Neural cell (in vitro differentiated cells): ENCODE measurements at regions not wholly inside any gene's neighbourhood (a gene's known extent, or its start where the extent isn't known, plus 50 kb on each side); places are given as distances from the start of the nearest gene placed in this dataset.

ENCODE experiments used
- H2AFZ ChIP-seq: fragments of 200-600, 300-800 bp; sonication (generic), shearing (Covaris generic); 2 replicates; pipeline ENCODE4 v1.6.0; 2014; ENCODE audit warnings: low read depth, mild to moderate bottlenecking, antibody characterized with exemption, low read length, moderate library complexity
- H3F3A ChIP-seq: fragments of 200-600 bp; shearing (Covaris generic); 2 replicates; pipeline ENCODE4 v1.6.1; 2016; ENCODE audit warnings: mild to moderate bottlenecking, moderate library complexity, mixed read lengths, antibody characterized with exemption, low read length; ENCODE audit not compliant: insufficient read depth, poor library complexity, severe bottlenecking
- H3K27ac ChIP-seq: fragments of 200-600, 300-800 bp; sonication (generic), shearing (Covaris generic); 2 replicates; pipeline ENCODE4 v1.5.1; 2014; ENCODE audit warnings: mild to moderate bottlenecking, low read length, moderate library complexity
- H3K27me3 ChIP-seq: fragments of 300-800, 200-600 bp; sonication (generic), shearing (Covaris generic); 2 replicates; pipeline ENCODE4 v1.6.0; 2014; ENCODE audit warnings: mild to moderate bottlenecking, low read depth, low read length, moderate library complexity; ENCODE audit not compliant: insufficient read depth
- H3K36me3 ChIP-seq: fragments of 300-800, 200-600 bp; sonication (generic), shearing (Covaris generic); 2 replicates; pipeline ENCODE4 v1.5.1; 2014; ENCODE audit warnings: mild to moderate bottlenecking, antibody characterized with exemption, low read length, moderate library complexity; ENCODE audit not compliant: insufficient read depth
- H3K4me2 ChIP-seq: fragments of 300-800, 200-600 bp; sonication (generic), shearing (Covaris generic); 2 replicates; pipeline ENCODE4 v1.6.0; 2014; ENCODE audit warnings: mild to moderate bottlenecking, low read length
- H3K4me3 ChIP-seq: fragments of 300-800, 200-600 bp; sonication (generic), shearing (Covaris generic); 2 replicates; pipeline ENCODE4 v1.5.1; 2014; ENCODE audit warnings: mild to moderate bottlenecking, low read length, moderate library complexity
- H3K79me2 ChIP-seq: fragments of 200-600 bp; shearing (Covaris generic); replicated peaks from 2 replicates; pipeline ENCODE4 v1.6.0; 2014; ENCODE audit warnings: mild to moderate bottlenecking, low read length, moderate library complexity; ENCODE audit not compliant: insufficient read depth
- H3K9ac ChIP-seq: fragments of 300-800, 200-600 bp; sonication (generic), shearing (Covaris generic); 2 replicates; pipeline ENCODE4 v1.6.1; 2016; ENCODE audit warnings: mild to moderate bottlenecking, low read length, mixed read lengths
- H3K9me2 ChIP-seq: fragments of 200-600 bp; shearing (Covaris generic); 2 replicates; pipeline ENCODE4 v1.6.1; 2016; ENCODE audit warnings: mild to moderate bottlenecking, low read length, mixed read lengths; ENCODE audit not compliant: insufficient read depth
- H3K9me3 ChIP-seq: fragments of 200-600, 300-800 bp; sonication (generic), shearing (Covaris generic); 2 replicates; pipeline ENCODE4 v1.6.1; 2016; ENCODE audit warnings: mild to moderate bottlenecking, mixed run types, low read length, moderate library complexity, mixed read lengths
- H4K20me1 ChIP-seq: fragments of 200-600 bp; shearing (Covaris generic); 2 replicates; pipeline ENCODE4 v1.6.1; 2016; ENCODE audit warnings: mild to moderate bottlenecking, mixed run types; ENCODE audit not compliant: insufficient read depth
- EP300 ChIP-seq: fragments of 450-650 bp; conservative IDR thresholded peaks from 2 replicates; pipeline ENCODE4 v1.6.1; 2014; ENCODE audit warnings: antibody characterized with exemption, mild to moderate bottlenecking, moderate library complexity; ENCODE audit not compliant: poor library complexity, severe bottlenecking
- EZH2 ChIP-seq: fragments of 200-600, 300-800 bp; shearing (Covaris generic), sonication (generic); IDR thresholded peaks from 2 replicates; pipeline ENCODE4 v1.6.1; 2014; ENCODE audit warnings: antibody characterized with exemption, low read length, borderline replicate concordance, mild to moderate bottlenecking; ENCODE audit not compliant: insufficient read depth, poor library complexity, severe bottlenecking
- MXI1 ChIP-seq: fragments of 450-650 bp; conservative IDR thresholded peaks from 2 replicates; pipeline ENCODE4 v1.6.1; 2014; ENCODE audit warnings: antibody characterized with exemption, mild to moderate bottlenecking; ENCODE audit not compliant: poor library complexity, severe bottlenecking
- POLR2AphosphoS5 ChIP-seq: IDR thresholded peaks from 2 replicates; pipeline ENCODE4 v1.6.1; 2012
- RAD21 ChIP-seq: fragments of 450-650 bp; conservative IDR thresholded peaks from 2 replicates; pipeline ENCODE4 v1.6.1; 2014; ENCODE audit warnings: antibody characterized with exemption, mild to moderate bottlenecking, moderate library complexity
- SMC3 ChIP-seq: fragments of 450-650 bp; conservative IDR thresholded peaks from 2 replicates; pipeline ENCODE4 v1.6.1; 2014; ENCODE audit warnings: antibody characterized with exemption, mild to moderate bottlenecking, moderate library complexity; ENCODE audit not compliant: poor library complexity
- TAF1 ChIP-seq: IDR thresholded peaks from 2 replicates; pipeline ENCODE4 v1.6.1; 2012; ENCODE audit warnings: low read depth
- TF ChIP-seq, protein P1 (sequence below): fragments of 450-650 bp; IDR thresholded peaks from 2 replicates; pipeline ENCODE4 v1.5.1; 2014; ENCODE audit warnings: antibody characterized with exemption, mild to moderate bottlenecking, moderate library complexity; ENCODE audit not compliant: poor library complexity, severe bottlenecking
- TF ChIP-seq, protein P2 (sequence below): IDR thresholded peaks from 2 replicates; pipeline ENCODE4 v1.6.1; 2012; ENCODE audit warnings: borderline replicate concordance

DNA sequence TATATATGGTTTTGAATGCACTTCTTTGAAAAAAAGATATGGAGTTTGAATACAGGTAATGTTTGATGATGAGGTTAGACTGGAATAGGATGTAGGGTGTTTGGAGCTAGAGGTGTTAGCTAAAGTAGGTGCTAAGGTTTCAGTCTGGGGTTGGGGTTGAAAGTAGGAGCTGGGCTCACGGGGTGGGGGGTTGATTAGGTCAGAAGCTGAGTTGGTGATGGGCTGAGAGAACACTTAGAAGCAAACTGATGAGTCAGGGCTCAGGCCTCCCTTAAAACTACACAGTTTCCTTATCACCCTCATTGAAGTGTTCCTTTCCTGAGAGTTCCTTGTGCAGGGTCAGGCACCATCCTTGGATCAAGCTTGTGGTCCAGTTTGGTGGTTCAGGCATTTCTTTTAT is 308.8 kb upstream of the ADAMTS16 start:
- Histone ChIP-seq H3K27ac (no peak overlapping the region), H3K36me3 (no peaks in the 10 kb centered on the region), H3K27me3 (no peaks in the 10 kb centered on the region), H3K4me2 (no peak overlapping the region), H3K9ac (no peak overlapping the region), H4K20me1 (no peaks in the 10 kb centered on the region), H3K4me3 (no peak overlapping the region), H3K9me2 (no peaks in the 10 kb centered on the region), H2AFZ (no peak overlapping the region), H3K9me3 (no peaks in the 10 kb centered on the region), H3K79me2 (no peaks in the 10 kb centered on the region), H3F3A (no peaks in the 10 kb centered on the region)
- TF ChIP-seq MXI1: no peak
- TF ChIP-seq, protein P1, sequence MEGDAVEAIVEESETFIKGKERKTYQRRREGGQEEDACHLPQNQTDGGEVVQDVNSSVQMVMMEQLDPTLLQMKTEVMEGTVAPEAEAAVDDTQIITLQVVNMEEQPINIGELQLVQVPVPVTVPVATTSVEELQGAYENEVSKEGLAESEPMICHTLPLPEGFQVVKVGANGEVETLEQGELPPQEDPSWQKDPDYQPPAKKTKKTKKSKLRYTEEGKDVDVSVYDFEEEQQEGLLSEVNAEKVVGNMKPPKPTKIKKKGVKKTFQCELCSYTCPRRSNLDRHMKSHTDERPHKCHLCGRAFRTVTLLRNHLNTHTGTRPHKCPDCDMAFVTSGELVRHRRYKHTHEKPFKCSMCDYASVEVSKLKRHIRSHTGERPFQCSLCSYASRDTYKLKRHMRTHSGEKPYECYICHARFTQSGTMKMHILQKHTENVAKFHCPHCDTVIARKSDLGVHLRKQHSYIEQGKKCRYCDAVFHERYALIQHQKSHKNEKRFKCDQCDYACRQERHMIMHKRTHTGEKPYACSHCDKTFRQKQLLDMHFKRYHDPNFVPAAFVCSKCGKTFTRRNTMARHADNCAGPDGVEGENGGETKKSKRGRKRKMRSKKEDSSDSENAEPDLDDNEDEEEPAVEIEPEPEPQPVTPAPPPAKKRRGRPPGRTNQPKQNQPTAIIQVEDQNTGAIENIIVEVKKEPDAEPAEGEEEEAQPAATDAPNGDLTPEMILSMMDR: no peak
- no peak for TF ChIP-seq TAF1
- TF ChIP-seq, protein P2, sequence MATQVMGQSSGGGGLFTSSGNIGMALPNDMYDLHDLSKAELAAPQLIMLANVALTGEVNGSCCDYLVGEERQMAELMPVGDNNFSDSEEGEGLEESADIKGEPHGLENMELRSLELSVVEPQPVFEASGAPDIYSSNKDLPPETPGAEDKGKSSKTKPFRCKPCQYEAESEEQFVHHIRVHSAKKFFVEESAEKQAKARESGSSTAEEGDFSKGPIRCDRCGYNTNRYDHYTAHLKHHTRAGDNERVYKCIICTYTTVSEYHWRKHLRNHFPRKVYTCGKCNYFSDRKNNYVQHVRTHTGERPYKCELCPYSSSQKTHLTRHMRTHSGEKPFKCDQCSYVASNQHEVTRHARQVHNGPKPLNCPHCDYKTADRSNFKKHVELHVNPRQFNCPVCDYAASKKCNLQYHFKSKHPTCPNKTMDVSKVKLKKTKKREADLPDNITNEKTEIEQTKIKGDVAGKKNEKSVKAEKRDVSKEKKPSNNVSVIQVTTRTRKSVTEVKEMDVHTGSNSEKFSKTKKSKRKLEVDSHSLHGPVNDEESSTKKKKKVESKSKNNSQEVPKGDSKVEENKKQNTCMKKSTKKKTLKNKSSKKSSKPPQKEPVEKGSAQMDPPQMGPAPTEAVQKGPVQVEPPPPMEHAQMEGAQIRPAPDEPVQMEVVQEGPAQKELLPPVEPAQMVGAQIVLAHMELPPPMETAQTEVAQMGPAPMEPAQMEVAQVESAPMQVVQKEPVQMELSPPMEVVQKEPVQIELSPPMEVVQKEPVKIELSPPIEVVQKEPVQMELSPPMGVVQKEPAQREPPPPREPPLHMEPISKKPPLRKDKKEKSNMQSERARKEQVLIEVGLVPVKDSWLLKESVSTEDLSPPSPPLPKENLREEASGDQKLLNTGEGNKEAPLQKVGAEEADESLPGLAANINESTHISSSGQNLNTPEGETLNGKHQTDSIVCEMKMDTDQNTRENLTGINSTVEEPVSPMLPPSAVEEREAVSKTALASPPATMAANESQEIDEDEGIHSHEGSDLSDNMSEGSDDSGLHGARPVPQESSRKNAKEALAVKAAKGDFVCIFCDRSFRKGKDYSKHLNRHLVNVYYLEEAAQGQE: no peak
- no peak for TF ChIP-seq POLR2AphosphoS5
- TF ChIP-seq RAD21: no peak
- TF ChIP-seq EP300: no peak
- no peak for TF ChIP-seq SMC3
- TF ChIP-seq EZH2: no peak

DNA sequence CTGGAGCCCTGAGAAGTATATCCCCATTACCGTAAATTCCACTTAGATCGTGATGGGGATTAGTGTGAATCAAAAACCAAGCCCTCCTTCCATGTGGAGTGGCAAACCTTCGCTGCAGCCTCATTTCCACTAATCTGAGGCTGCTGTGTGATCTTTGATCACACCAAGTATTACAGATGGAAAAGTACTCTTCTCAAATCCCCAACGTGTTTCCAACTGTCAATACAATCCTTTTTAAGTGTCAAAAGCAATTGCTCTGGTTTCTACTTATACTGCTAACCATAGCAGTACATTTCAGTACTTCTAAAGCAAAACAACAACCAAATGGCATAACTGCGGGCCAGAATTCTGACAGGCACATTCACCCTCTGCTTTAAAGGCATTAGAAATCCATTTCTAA is 307.7 kb upstream of the ADAMTS16 start:
- Histone ChIP-seq H4K20me1 (no peaks in the 10 kb centered on the region), H3K27me3 (no peaks in the 10 kb centered on the region), H3K9me3 (no peaks in the 10 kb centered on the region), H3F3A (no peaks in the 10 kb centered on the region), H3K9ac (no peak overlapping the region), H2AFZ (no peak overlapping the region), H3K4me2 (peak overlapping the region; percentile 2), H3K4me3 (no peak overlapping the region), H3K36me3 (no peaks in the 10 kb centered on the region), H3K27ac (no peak overlapping the region), H3K79me2 (no peaks in the 10 kb centered on the region), H3K9me2 (no peaks in the 10 kb centered on the region)
- no peak for TF ChIP-seq SMC3
- TF ChIP-seq MXI1: no peak
- TF ChIP-seq, protein P2: peak; percentile 60
- no peak for TF ChIP-seq EZH2
- peak; percentile 92 for TF ChIP-seq POLR2AphosphoS5
- no peak for TF ChIP-seq RAD21
- TF ChIP-seq, protein P1: no peak
- TF ChIP-seq EP300: peak; percentile 94
- no peak for TF ChIP-seq TAF1
